Endothelial cell (in vitro differentiated cells): ENCODE measurements at regions not wholly inside any gene's neighbourhood (a gene's known extent, or its start where the extent isn't known, plus 50 kb on each side); places are given as distances from the start of the nearest gene placed in this dataset.
"Not testable (repeated sequence)": the region's sequence is repeated elsewhere in the genome, so short reads cannot be mapped to it uniquely, and the experiment has no call there.

Experiments
- DNase-seq: peaks from one replicate; pipeline ENCODE4 v3.0.0; 2021; ENCODE audit warnings: low spot score
- H3K27ac Mint-ChIP-seq: one replicate; pipeline ENCODE4 v1.8.0; 2021; ENCODE audit warnings: mixed read lengths, inconsistent platforms; ENCODE audit not compliant: unreplicated experiment
- H3K27me3 Mint-ChIP-seq: one replicate; pipeline ENCODE4 v1.8.0; 2021; ENCODE audit warnings: mild to moderate bottlenecking, moderate library complexity, mixed read lengths, inconsistent platforms; ENCODE audit not compliant: unreplicated experiment
- H3K36me3 Mint-ChIP-seq: one replicate; pipeline ENCODE4 v1.8.0; 2021; ENCODE audit warnings: mild to moderate bottlenecking, low read depth, mixed read lengths, inconsistent platforms; ENCODE audit not compliant: unreplicated experiment
- H3K4me1 Mint-ChIP-seq: one replicate; pipeline ENCODE4 v1.8.0; 2021; ENCODE audit warnings: mild to moderate bottlenecking, mixed read lengths, inconsistent platforms; ENCODE audit not compliant: unreplicated experiment
- H3K4me3 Mint-ChIP-seq: one replicate; pipeline ENCODE4 v1.8.0; 2021; ENCODE audit warnings: mild to moderate bottlenecking, mixed read lengths, inconsistent platforms; ENCODE audit not compliant: unreplicated experiment
- H3K9me3 Mint-ChIP-seq: one replicate; pipeline ENCODE4 v1.8.0; 2021; ENCODE audit warnings: mixed read lengths, inconsistent platforms; ENCODE audit not compliant: unreplicated experiment

- H3K4me3 Mint-ChIP-seq: not testable (repeated sequence)
- H3K36me3 Mint-ChIP-seq: peaks cover 13% of the 10 kb centered on the region
Observed at GRCh38 chr15:20244792-20245191, 296.8 kb downstream of the GOLGA6L6 start.

GRCh38 chr15:20243486-20244240 lies 297.9 kb downstream of the GOLGA6L6 start:
- not testable (repeated sequence) for H3K4me3 Mint-ChIP-seq

More at GRCh38 chr15:20244792-20245191, 296.8 kb downstream of the GOLGA6L6 start:
- Mint-ChIP-seq H3K9me3 (peaks cover 24% of the 10 kb centered on the region), H3K27me3 (peaks cover 20% of the 10 kb centered on the region)
- not testable (repeated sequence) for DNase-seq, H3K4me1 Mint-ChIP-seq, H3K27ac Mint-ChIP-seq

GRCh38 chr15:20240366-20240917 lies 301.2 kb downstream of the GOLGA6L6 start:
- H3K4me1 Mint-ChIP-seq, H3K27ac Mint-ChIP-seq, H3K9me3 Mint-ChIP-seq, H3K27me3 Mint-ChIP-seq, H3K36me3 Mint-ChIP-seq, H3K4me3 Mint-ChIP-seq, DNase-seq: not testable (repeated sequence)

More at GRCh38 chr15:20243486-20244240, 297.9 kb downstream of the GOLGA6L6 start:
- not testable (repeated sequence) for H3K27me3 Mint-ChIP-seq, H3K4me1 Mint-ChIP-seq, H3K27ac Mint-ChIP-seq, DNase-seq, H3K36me3 Mint-ChIP-seq
- peaks cover 13% of the 10 kb centered on the region for H3K9me3 Mint-ChIP-seq

- not testable (repeated sequence) for H3K4me1 Mint-ChIP-seq
Observed at GRCh38 chr15:20239186-20239585, 302.4 kb downstream of the GOLGA6L6 start.

GRCh38 chr15:20237256-20238020 lies 304.2 kb downstream of the GOLGA6L6 start:
- not testable (repeated sequence) for H3K4me1 Mint-ChIP-seq, H3K27ac Mint-ChIP-seq, H3K27me3 Mint-ChIP-seq, DNase-seq, H3K36me3 Mint-ChIP-seq, H3K9me3 Mint-ChIP-seq, H3K4me3 Mint-ChIP-seq

More at GRCh38 chr15:20239186-20239585, 302.4 kb downstream of the GOLGA6L6 start:
- not testable (repeated sequence) for H3K9me3 Mint-ChIP-seq, H3K27me3 Mint-ChIP-seq, DNase-seq, H3K4me3 Mint-ChIP-seq, H3K27ac Mint-ChIP-seq, H3K36me3 Mint-ChIP-seq

GRCh38 chr15:20235728-20236127 lies 305.9 kb downstream of the GOLGA6L6 start:
- not testable (repeated sequence) for H3K27me3 Mint-ChIP-seq, H3K36me3 Mint-ChIP-seq, DNase-seq, H3K4me3 Mint-ChIP-seq, H3K27ac Mint-ChIP-seq, H3K9me3 Mint-ChIP-seq, H3K4me1 Mint-ChIP-seq

GRCh38 chr15:20234006-20234540 lies 307.5 kb downstream of the GOLGA6L6 start:
- DNase-seq, H3K4me1 Mint-ChIP-seq, H3K27me3 Mint-ChIP-seq, H3K27ac Mint-ChIP-seq, H3K4me3 Mint-ChIP-seq, H3K36me3 Mint-ChIP-seq: not testable (repeated sequence)
- H3K9me3 Mint-ChIP-seq: peaks cover 15% of the 10 kb centered on the region

GRCh38 chr15:20232457-20232856 lies 309.1 kb downstream of the GOLGA6L6 start:
- H3K4me3 Mint-ChIP-seq, H3K27me3 Mint-ChIP-seq, H3K4me1 Mint-ChIP-seq, DNase-seq, H3K27ac Mint-ChIP-seq, H3K36me3 Mint-ChIP-seq: not testable (repeated sequence)
- peaks cover 20% of the 10 kb centered on the region for H3K9me3 Mint-ChIP-seq

GRCh38 chr15:20230656-20231055 lies 310.9 kb downstream of the GOLGA6L6 start:
- H3K36me3 Mint-ChIP-seq, DNase-seq, H3K27ac Mint-ChIP-seq, H3K27me3 Mint-ChIP-seq, H3K4me1 Mint-ChIP-seq, H3K4me3 Mint-ChIP-seq: not testable (repeated sequence)
- peaks cover 20% of the 10 kb centered on the region for H3K9me3 Mint-ChIP-seq

- not testable (repeated sequence) for H3K27ac Mint-ChIP-seq, H3K4me1 Mint-ChIP-seq, H3K36me3 Mint-ChIP-seq, H3K27me3 Mint-ChIP-seq, DNase-seq
- peaks cover 14% of the 10 kb centered on the region for H3K9me3 Mint-ChIP-seq
- H3K4me3 Mint-ChIP-seq: peak overlapping the region; percentile 16
Observed at GRCh38 chr15:20228791-20229190, 312.8 kb downstream of the GOLGA6L6 start.

- H3K36me3 Mint-ChIP-seq, DNase-seq, H3K4me3 Mint-ChIP-seq, H3K27me3 Mint-ChIP-seq, H3K27ac Mint-ChIP-seq, H3K4me1 Mint-ChIP-seq: not testable (repeated sequence)
- peaks cover 14% of the 10 kb centered on the region for H3K9me3 Mint-ChIP-seq
Observed at GRCh38 chr15:20227119-20227853, 314.3 kb downstream of the GOLGA6L6 start.
